H1 (cell line): ENCODE measurements at regions not wholly inside any gene's neighbourhood (a gene's known extent, or its start where the extent isn't known, plus 50 kb on each side); places are given as distances from the start of the nearest gene placed in this dataset.

Experiments
- CTCF ChIA-PET: fragments of 300-600 bp; sonication (Branson Sonifier 250); formaldehyde crosslinking; loops from one replicate; lab custom pipeline; 2021; ENCODE audit not compliant: partially characterized antibody; lab: Charles Lee
- POLR2A ChIA-PET: fragments of 300-600 bp; sonication (Branson Sonifier 250); formaldehyde crosslinking; loops from one replicate; lab custom pipeline; 2021; ENCODE audit warnings: inconsistent platforms; ENCODE audit not compliant: partially characterized antibody; lab: Charles Lee
- DNase-seq, 2 experiments: peaks; one replicate each; pipeline versions ENCODE4 v3.0.0 to v3.0.0-alpha.2; 2010 to 2022; ENCODE audit warnings: low spot score in 2 of 2, low read depth in 1 of 2, mixed read lengths in 1 of 2
- FAIRE-seq: peaks from 2 replicates; lab custom pipeline; 2011; peaks lifted over from hg19 to GRCh38; lab: Jason Lieb, UNC
- H2AFZ ChIP-seq: 2 replicates; pipeline ENCODE4 v1.8.1; 2012; ENCODE audit warnings: low read length, inconsistent platforms
- H2AK5ac ChIP-seq: 2 replicates; pipeline ENCODE4 v1.6.1; 2013; ENCODE audit warnings: low read depth, low read length
- H2BK120ac ChIP-seq: replicated peaks from 2 replicates; pipeline ENCODE3; 2013; ENCODE audit warnings: low read depth, low read length, inconsistent platforms
- H2BK12ac ChIP-seq: 2 replicates; pipeline ENCODE4 v1.6.1; 2013; ENCODE audit warnings: low read depth, low read length
- H2BK15ac ChIP-seq: 2 replicates; pipeline ENCODE4 v1.6.1; 2013; ENCODE audit warnings: low read length
- H2BK20ac ChIP-seq: 2 replicates; pipeline ENCODE4 v1.6.1; 2013; ENCODE audit warnings: low read length
- H2BK5ac ChIP-seq: 2 replicates; pipeline ENCODE4 v1.6.1; 2013; ENCODE audit warnings: low read depth, low read length
- H3K14ac ChIP-seq: 2 replicates; pipeline ENCODE4 v1.6.1; 2013; ENCODE audit warnings: inconsistent platforms; ENCODE audit not compliant: insufficient read length
- H3K18ac ChIP-seq: 2 replicates; pipeline ENCODE4 v1.6.1; 2013; ENCODE audit warnings: low read length; ENCODE audit errors: extremely low read depth
- H3K23ac ChIP-seq: 2 replicates; pipeline ENCODE4 v1.6.1; 2013; ENCODE audit warnings: inconsistent platforms; ENCODE audit not compliant: insufficient read length
- H3K23me2 ChIP-seq: 2 replicates; pipeline ENCODE4 v1.6.1; 2013; ENCODE audit warnings: low read depth, low read length
- H3K27ac ChIP-seq: 2 replicates; pipeline ENCODE4 v1.6.1; 2011; ENCODE audit warnings: low read depth, low read length, inconsistent platforms
- H3K27me3 ChIP-seq, 4 experiments: replicated peaks in 1 of 4; 1 replicate in 1 of 4; 2 replicates in 3 of 4; pipeline versions ENCODE4 v1.6.1 to v1.8.1; 2011 to 2013; ENCODE audit warnings: low read length in 3 of 4, mild to moderate bottlenecking in 3 of 4, inconsistent platforms in 2 of 4, mixed read lengths in 2 of 4, moderate library complexity in 1 of 4; ENCODE audit not compliant: control insufficient read depth in 3 of 4, insufficient read depth in 3 of 4; ENCODE audit errors: extremely low read depth in 1 of 4
- H3K36me3 ChIP-seq, 4 experiments: 2 replicates each; pipeline versions ENCODE4 v1.6.1 to v1.8.1; 2011 to 2013; ENCODE audit warnings: mild to moderate bottlenecking in 4 of 4, low read length in 3 of 4, moderate library complexity in 2 of 4, control low read depth in 1 of 4, inconsistent platforms in 1 of 4; ENCODE audit not compliant: insufficient read depth in 4 of 4, control insufficient read depth in 2 of 4
- H3K4ac ChIP-seq: replicated peaks from 2 replicates; pipeline ENCODE3; 2013; ENCODE audit warnings: low read length, low read depth, mixed read lengths, inconsistent platforms; ENCODE audit not compliant: insufficient read length
- H3K4me1 ChIP-seq, 4 experiments: replicated peaks in 1 of 4; 1 replicate in 1 of 4; 2 replicates in 3 of 4; pipeline versions ENCODE4 v1.6.1 to v1.8.1; 2011 to 2013; ENCODE audit warnings: low read length in 3 of 4, inconsistent platforms in 2 of 4, mixed read lengths in 1 of 4; ENCODE audit not compliant: insufficient read depth in 4 of 4, control insufficient read depth in 3 of 4
- H3K4me2 ChIP-seq, 2 experiments: 2 replicates each; pipeline versions ENCODE4 v1.6.1 to v1.8.1; 2011 to 2013; ENCODE audit warnings: low read depth in 2 of 2, low read length in 2 of 2, control low read depth in 1 of 2, inconsistent platforms in 1 of 2, mild to moderate bottlenecking in 1 of 2; ENCODE audit not compliant: insufficient read depth in 1 of 2
- H3K4me3 ChIP-seq, 4 experiments: fragments of 200-600, 300-600 bp in 1 of 4; sonication (generic), shearing (Covaris generic), sonication (Bioruptor Twin) in 1 of 4; 2 replicates each; pipeline versions ENCODE4 v1.5.1 to v1.8.1; 2011 to 2016; ENCODE audit warnings: low read length in 4 of 4, low read depth in 3 of 4, control low read depth in 2 of 4, inconsistent platforms in 2 of 4, mild to moderate bottlenecking in 2 of 4, mixed read lengths in 1 of 4, moderate library complexity in 1 of 4; ENCODE audit not compliant: insufficient read depth in 2 of 4; ENCODE audit errors: extremely low read depth in 1 of 4
- H3K56ac ChIP-seq: replicated peaks from 2 replicates; pipeline ENCODE3; 2013; ENCODE audit warnings: low read depth, mild to moderate bottlenecking, mixed read lengths, low read length, inconsistent platforms; ENCODE audit not compliant: insufficient read length
- H3K79me1 ChIP-seq: 2 replicates; pipeline ENCODE4 v1.6.1; 2013; ENCODE audit warnings: low read depth, low read length, control low read depth
- H3K79me2 ChIP-seq, 2 experiments: 2 replicates each; pipeline versions ENCODE4 v1.6.1 to v1.8.1; 2012 to 2013; ENCODE audit warnings: low read length in 2 of 2, mild to moderate bottlenecking in 2 of 2, inconsistent platforms in 1 of 2; ENCODE audit not compliant: insufficient read depth in 2 of 2, control insufficient read depth in 1 of 2
- H3K9ac ChIP-seq, 4 experiments: replicated peaks in 1 of 4; 1 replicate in 1 of 4; 2 replicates in 3 of 4; pipeline versions ENCODE4 v1.6.1 to v1.8.1; 2011 to 2013; ENCODE audit warnings: low read depth in 3 of 4, low read length in 3 of 4, control low read depth in 2 of 4, mild to moderate bottlenecking in 2 of 4, moderate library complexity in 2 of 4, inconsistent platforms in 1 of 4; ENCODE audit errors: extremely low read depth in 1 of 4
- H3K9me3 ChIP-seq, 2 experiments: 2 replicates each; pipeline versions ENCODE4 v1.6.1 to v1.8.1; 2012 to 2013; ENCODE audit warnings: mild to moderate bottlenecking in 2 of 2, moderate library complexity in 2 of 2, control low read depth in 1 of 2, inconsistent platforms in 1 of 2, low read depth in 1 of 2, low read length in 1 of 2, mixed read lengths in 1 of 2; ENCODE audit not compliant: insufficient read depth in 2 of 2
- H4K20me1 ChIP-seq, 2 experiments: replicated peaks in 1 of 2; 2 replicates each; pipeline versions ENCODE3 to v1.8.1; 2011 to 2013; ENCODE audit warnings: inconsistent platforms in 2 of 2, low read length in 2 of 2, mild to moderate bottlenecking in 1 of 2; ENCODE audit not compliant: insufficient read depth in 2 of 2, control insufficient read depth in 1 of 2
- H4K5ac ChIP-seq: 2 replicates; pipeline ENCODE4 v1.6.1; 2013; ENCODE audit warnings: low read length, low read depth, mixed read lengths, inconsistent platforms; ENCODE audit not compliant: insufficient read length
- H4K8ac ChIP-seq: 2 replicates; pipeline ENCODE4 v1.8.0; 2013; ENCODE audit warnings: mild to moderate bottlenecking, moderate library complexity, low read length, inconsistent platforms; ENCODE audit not compliant: insufficient read depth; ENCODE audit errors: extremely low read depth
- H4K91ac ChIP-seq: replicated peaks from 2 replicates; pipeline ENCODE3; 2013; ENCODE audit warnings: low read length, mixed read lengths, inconsistent platforms; ENCODE audit not compliant: insufficient read length
- GTF2F1 ChIP-seq: IDR thresholded peaks from 2 replicates; pipeline ENCODE4 v1.6.1; 2012; ENCODE audit warnings: low read depth, low read length, improper control_type of control experiment, borderline replicate concordance
- NANOG ChIP-seq: IDR thresholded peaks from 2 replicates; pipeline ENCODE4 v1.6.1; 2011; ENCODE audit warnings: low read length, low read depth, mild to moderate bottlenecking, inconsistent platforms; ENCODE audit not compliant: insufficient read depth, poor library complexity, severe bottlenecking
- POU5F1 ChIP-seq: IDR thresholded peaks from 2 replicates; pipeline ENCODE4 v1.6.1; 2011; ENCODE audit warnings: low read depth, mild to moderate bottlenecking, low read length, moderate library complexity
- RAD21 ChIP-seq, 2 experiments: IDR thresholded peaks in 1 of 2; conservative IDR thresholded peaks in 1 of 2; 2 replicates each; pipeline ENCODE4 v1.6.1; 2011; ENCODE audit warnings: low read depth in 2 of 2, low read length in 2 of 2, improper control_type of control experiment in 1 of 2, inconsistent platforms in 1 of 2, mild to moderate bottlenecking in 1 of 2, moderate library complexity in 1 of 2
- SP1 ChIP-seq: IDR thresholded peaks from 2 replicates; pipeline ENCODE4 v1.6.1; 2011; ENCODE audit warnings: low read depth, low read length
- ZNF274 ChIP-seq: IDR thresholded peaks from 2 replicates; pipeline ENCODE4 v1.7.0; 2012; ENCODE audit warnings: low read length, borderline replicate concordance; ENCODE audit errors: extremely low read depth
- WGBS, 2 experiments: shearing (Covaris generic) in 1 of 2; methylation state at CpG; one replicate each; pipeline versions ENCODE4 v1.1.6 to v1.1.7; 2013 to 2015; ENCODE audit warnings: low lambda C conversion rate in 2 of 2, mixed read lengths in 2 of 2, inconsistent platforms in 1 of 2, low coverage in 1 of 2, missing lambda C conversion rate in 1 of 2; ENCODE audit not compliant: insufficient replicate concordance in 2 of 2, insufficient coverage in 1 of 2, insufficient read length in 1 of 2; ENCODE audit errors: extremely low coverage in 1 of 2, missing lambda C conversion rate in 1 of 2; 5-methylcytosine and 5-hydroxymethylcytosine counted together

DNA sequence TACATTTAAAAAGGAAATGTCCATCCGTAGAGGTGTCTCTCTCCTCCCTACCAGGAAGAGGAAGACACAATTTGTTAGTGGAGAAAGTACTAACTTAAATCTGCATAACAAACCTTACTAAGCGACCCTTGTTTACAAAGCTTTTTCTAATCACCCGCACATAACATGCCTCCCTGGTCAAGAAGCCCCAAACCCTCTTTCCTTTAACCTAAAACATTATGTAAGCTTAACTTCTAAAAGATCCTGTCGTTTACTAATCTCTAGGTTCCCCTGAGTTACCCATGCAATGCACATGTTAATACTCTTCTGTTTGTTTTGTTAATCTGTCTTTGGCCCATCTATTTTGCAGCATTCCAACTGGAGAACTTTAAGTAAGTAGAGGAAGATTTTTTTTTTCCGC is 630.3 kb upstream of the NRXN1 start:
- H3K56ac ChIP-seq = no peak overlapping the region
- no peak overlapping the region for H2BK20ac ChIP-seq
- H2BK5ac ChIP-seq = no peak overlapping the region
- peak overlapping the region in 1 of 4 experiments; percentile 38; a peak in 1 of 8 replicates for H3K4me3 ChIP-seq
- no peak overlapping the region for H3K4ac ChIP-seq
- H3K14ac ChIP-seq = no peak overlapping the region
- H3K18ac ChIP-seq = no peak overlapping the region
- no peaks in the 10 kb centered on the region for H3K79me1 ChIP-seq
- ChIA-PET CTCF (no interaction called here), POLR2A (no interaction called here)
- H3K23me2 ChIP-seq = no peaks in the 10 kb centered on the region
- H3K4me1 ChIP-seq = peaks cover 0 to 3% (median 0%) of the 10 kb centered on the region in 4 experiments; a peak in 2 of 7 replicates
- H4K5ac ChIP-seq = no peak overlapping the region
- peak overlapping the region; percentile 42 to 43; a peak in 3 of 4 replicates for H3K4me2 ChIP-seq
- no peak overlapping the region for H2BK15ac ChIP-seq
- FAIRE-seq (peak; percentile 73), DNase-seq (no peak)
- no peaks in the 10 kb centered on the region for H4K20me1 ChIP-seq
- no peak overlapping the region for H3K9ac ChIP-seq
- H3K27ac ChIP-seq = no peak overlapping the region
- H3K79me2 ChIP-seq = no peaks in the 10 kb centered on the region
- H4K8ac ChIP-seq = no peak overlapping the region
- no peak overlapping the region for H2BK12ac ChIP-seq
- H3K27me3 ChIP-seq = no peaks in the 10 kb centered on the region
- no peaks in the 10 kb centered on the region for H3K36me3 ChIP-seq
- H3K23ac ChIP-seq = no peak overlapping the region
- H2AFZ ChIP-seq = no peak overlapping the region
- peaks cover 0 to 6% of the 10 kb centered on the region in 2 experiments; a peak in 2 of 4 replicates for H3K9me3 ChIP-seq
- 20% methylated on average over 5 of the region's 5 CpGs; no CpG with 5 or more reads in 1 of the 2 experiments for WGBS, 2 experiments
- H4K91ac ChIP-seq = no peak overlapping the region
- H2BK120ac ChIP-seq = no peak overlapping the region
- H2AK5ac ChIP-seq = no peak overlapping the region
- TF ChIP-seq NANOG (peak; percentile 79), ZNF274 (no peak), GTF2F1 (no peak), SP1 (no peak), RAD21 (IDR thresholded peaks at IDR 0.05 in 1 of 2, conservative IDR thresholded peaks at IDR 0.05 in 1 of 2; ENCODE audit: low read depth in 2 of 2, low read length in 2 of 2) (no peak), POU5F1 (peak; percentile 68; the same call in 1 of the 2 replicates)
